Keratinocyte (primary cell): ENCODE measurements at regions not wholly inside any gene's neighbourhood (a gene's known extent, or its start where the extent isn't known, plus 50 kb on each side); places are given as distances from the start of the nearest gene placed in this dataset.

Experiments
- CTCF ChIP-seq, 3 experiments: IDR thresholded peaks in 1 of 3; conservative IDR thresholded peaks in 1 of 3; optimal IDR thresholded peaks in 1 of 3; 2 replicates in 2 of 3; 3 replicates in 1 of 3; pipeline versions ENCODE3 to v1.5.1; 2011; ENCODE audit warnings: low read length in 3 of 3, mild to moderate bottlenecking in 3 of 3, moderate library complexity in 2 of 3, control low read depth in 1 of 3, inconsistent platforms in 1 of 3; ENCODE audit not compliant: insufficient read depth in 2 of 3; ENCODE audit errors: extremely low read depth in 1 of 3
- EZH2 ChIP-seq: IDR thresholded peaks from one replicate; pipeline ENCODE4 v1.6.1; 2012; ENCODE audit warnings: inconsistent platforms, mild to moderate bottlenecking, low read length, moderate library complexity

GRCh38 chr5:74262544-74263207 is 377.9 kb downstream of the ENC1 start:
- TF ChIP-seq CTCF (optimal IDR thresholded peaks at IDR 0.05 in 1 of 3, IDR thresholded peaks at IDR 0.05 in 1 of 3, conservative IDR thresholded peaks at IDR 0.05 in 1 of 3; ENCODE audit: extremely low read depth in 1 of 3, insufficient read depth in 2 of 3, low read length in 3 of 3) (no peak), EZH2 (no peak)
